ENCODE measurements at regions not wholly inside any gene's neighbourhood (a gene's known extent, or its start where the extent isn't known, plus 50 kb on each side); places are given as distances from the start of the nearest gene placed in this dataset.

GRCh38 chr6:40922281-40922680 lies 116.7 kb downstream of the UNC5CL start (continued):
- TF ChIP-seq AFF4 (CRISPR knock-in tag; IDR thresholded peaks at IDR 0.05; ENCODE audit: borderline replicate concordance): no peak
- no peak for TF ChIP-seq ZNF232 (CRISPR knock-in tag; IDR thresholded peaks at IDR 0.05)
- TF ChIP-seq ZNF416 (CRISPR knock-in tag; IDR thresholded peaks at IDR 0.05): no peak
- TF ChIP-seq CBFB (CRISPR knock-in tag; IDR thresholded peaks at IDR 0.05; ENCODE audit: low read depth): no peak
- no peak for TF ChIP-seq EMX1 (CRISPR knock-in tag; IDR thresholded peaks at IDR 0.05)
- no peak for TF ChIP-seq PRDM15 (CRISPR knock-in tag; IDR thresholded peaks at IDR 0.05)
- no peak for TF ChIP-seq GABPB1 (CRISPR knock-in tag; IDR thresholded peaks at IDR 0.05)
- TF ChIP-seq ZNF512 (CRISPR knock-in tag; IDR thresholded peaks at IDR 0.05; ENCODE audit: borderline replicate concordance): no peak
- TF ChIP-seq MXD4 (CRISPR knock-in tag; IDR thresholded peaks at IDR 0.05; ENCODE audit: borderline replicate concordance): no peak
- TF ChIP-seq CREB1 (CRISPR knock-in tag; IDR thresholded peaks at IDR 0.05): no peak
- TF ChIP-seq GRHL2 (CRISPR knock-in tag; IDR thresholded peaks at IDR 0.05; ENCODE audit: insufficient replicate concordance, severe bottlenecking): no peak
- TF ChIP-seq E2F1 (CRISPR knock-in tag; IDR thresholded peaks at IDR 0.05): no peak
- TF ChIP-seq ZNF317 (CRISPR knock-in tag; IDR thresholded peaks at IDR 0.05; ENCODE audit: borderline replicate concordance, low read depth): no peak
- no peak for TF ChIP-seq ZBTB43 (CRISPR knock-in tag; IDR thresholded peaks at IDR 0.05)

- POLR2A ChIA-PET: no interaction called here
- H3K4me1 Mint-ChIP-seq: peaks cover 38% of the 10 kb centered on the region
- CTCF ChIA-PET: interaction anchor here (0.6 to 3.3 kb wide), 7 partner anchors 24 to 879 kb away, joined by 3 to 25 read pairs (median 5); partner anchors contain the start of gene UNC5CL
- H3K36me3 Mint-ChIP-seq: no peaks in the 10 kb centered on the region
- peak; percentile 86 for ATAC-seq
- peaks cover 89% of the 10 kb centered on the region for H3K27me3 Mint-ChIP-seq (ENCODE audit: low read depth)
- no peaks in the 10 kb centered on the region for H3K9me3 Mint-ChIP-seq
- no peak for DNase-seq (ENCODE audit: low spot score)
- H3K4me3 Mint-ChIP-seq: no peak overlapping the region
- no peak overlapping the region for H3K27ac Mint-ChIP-seq
- peak; percentile 11; the same call in 1 of the 2 replicates for TF ChIP-seq USF2 (CRISPR knock-in tag; IDR thresholded peaks at IDR 0.05)
- TF ChIP-seq ZMAT4 (CRISPR knock-in tag; IDR thresholded peaks at IDR 0.05): peak; percentile 70; the same call in 1 of the 2 replicates
- TF ChIP-seq NR2C2 (CRISPR knock-in tag; IDR thresholded peaks at IDR 0.05): no peak
- TF ChIP-seq ZNF263 (CRISPR knock-in tag; IDR thresholded peaks at IDR 0.05; ENCODE audit: low read depth): 0 out of 2 replicates have a peak, but pooled peaks have one; percentile 38
Observed at GRCh38 chr6:40918040-40918651, 120.9 kb downstream of the UNC5CL start.
